ENCODE measurements at regions not wholly inside any gene's neighbourhood (a gene's known extent, or its start where the extent isn't known, plus 50 kb on each side); places are given as distances from the start of the nearest gene placed in this dataset.
"Not testable (repeated sequence)": the region's sequence is repeated elsewhere in the genome, so short reads cannot be mapped to it uniquely, and the experiment has no call there.

DNA sequence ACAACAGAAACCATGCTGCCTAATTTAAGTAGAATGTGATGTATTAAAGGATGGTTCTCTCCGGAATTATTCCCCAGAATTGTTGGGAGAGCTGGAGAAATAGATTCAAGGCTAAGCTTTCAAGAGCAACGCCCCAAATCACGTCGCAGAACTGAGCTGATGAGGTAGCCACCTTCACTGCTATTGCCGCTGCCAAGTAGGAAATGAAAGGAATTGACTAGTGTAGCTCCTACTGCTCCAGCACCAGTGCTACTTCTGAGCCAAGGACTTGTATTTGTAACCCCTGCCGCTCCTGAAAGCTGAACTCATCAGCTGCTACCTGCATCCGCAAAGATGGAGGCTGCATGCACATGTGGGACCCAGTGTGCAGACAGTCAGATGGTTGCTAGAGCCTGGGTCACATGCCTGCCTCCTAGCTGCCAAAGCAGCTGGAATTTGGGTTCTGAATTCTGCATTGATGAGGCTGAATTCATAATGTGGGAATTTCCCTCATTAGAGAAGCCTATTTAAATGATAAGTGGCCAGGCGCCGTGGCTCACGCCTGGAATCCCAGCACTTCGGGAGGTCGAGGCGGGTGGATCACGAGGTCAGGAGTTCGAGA is 173.9 kb downstream of the PDGFRA start:
- DNase-seq (ENCODE audit: insufficient read length, low spot score): no peak
- FAIRE-seq: no peak
- TF ChIP-seq, protein P1, sequence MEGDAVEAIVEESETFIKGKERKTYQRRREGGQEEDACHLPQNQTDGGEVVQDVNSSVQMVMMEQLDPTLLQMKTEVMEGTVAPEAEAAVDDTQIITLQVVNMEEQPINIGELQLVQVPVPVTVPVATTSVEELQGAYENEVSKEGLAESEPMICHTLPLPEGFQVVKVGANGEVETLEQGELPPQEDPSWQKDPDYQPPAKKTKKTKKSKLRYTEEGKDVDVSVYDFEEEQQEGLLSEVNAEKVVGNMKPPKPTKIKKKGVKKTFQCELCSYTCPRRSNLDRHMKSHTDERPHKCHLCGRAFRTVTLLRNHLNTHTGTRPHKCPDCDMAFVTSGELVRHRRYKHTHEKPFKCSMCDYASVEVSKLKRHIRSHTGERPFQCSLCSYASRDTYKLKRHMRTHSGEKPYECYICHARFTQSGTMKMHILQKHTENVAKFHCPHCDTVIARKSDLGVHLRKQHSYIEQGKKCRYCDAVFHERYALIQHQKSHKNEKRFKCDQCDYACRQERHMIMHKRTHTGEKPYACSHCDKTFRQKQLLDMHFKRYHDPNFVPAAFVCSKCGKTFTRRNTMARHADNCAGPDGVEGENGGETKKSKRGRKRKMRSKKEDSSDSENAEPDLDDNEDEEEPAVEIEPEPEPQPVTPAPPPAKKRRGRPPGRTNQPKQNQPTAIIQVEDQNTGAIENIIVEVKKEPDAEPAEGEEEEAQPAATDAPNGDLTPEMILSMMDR (IDR thresholded peaks at IDR 0.05; ENCODE audit: insufficient read depth, missing control alignments): no peak

DNA sequence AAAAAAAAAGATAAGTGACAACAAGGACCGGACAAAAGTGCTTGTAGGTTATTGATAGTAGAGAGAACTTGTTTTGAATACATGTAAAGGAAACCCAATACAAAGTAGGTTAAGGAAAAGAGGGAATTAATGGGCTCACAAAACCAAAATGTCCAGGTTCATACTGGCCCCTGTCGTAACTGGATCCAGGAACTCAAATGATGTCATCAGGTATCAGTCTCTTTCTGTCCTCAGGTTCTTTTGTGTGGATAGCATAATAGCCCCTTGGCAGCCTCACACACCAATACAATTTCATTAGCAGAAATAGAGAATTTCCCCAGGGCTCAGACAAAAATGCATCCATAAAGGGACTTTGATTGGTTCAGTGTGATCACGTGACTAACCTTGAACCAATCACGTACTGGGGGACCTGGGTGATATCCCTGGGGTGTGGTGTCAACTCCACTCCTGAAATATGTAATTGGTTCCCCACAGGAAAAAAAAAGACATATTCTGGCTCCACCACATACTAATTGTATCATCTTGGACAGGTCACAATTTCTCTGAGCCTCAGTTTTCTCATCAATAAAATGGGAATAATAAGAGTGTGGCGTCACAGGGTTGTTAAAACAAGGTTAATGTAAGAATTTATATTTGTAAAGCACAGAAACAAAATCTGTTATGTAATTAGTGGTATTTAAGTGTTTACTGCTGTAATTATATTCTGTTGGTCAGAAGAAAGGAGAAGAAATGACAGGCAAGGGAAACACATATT is 174.8 kb downstream of the PDGFRA start:
- TF ChIP-seq, protein P1 (IDR thresholded peaks at IDR 0.05; ENCODE audit: insufficient read depth, missing control alignments): no peak
- FAIRE-seq: no peak
- DNase-seq (ENCODE audit: insufficient read length, low spot score): no peak

DNA sequence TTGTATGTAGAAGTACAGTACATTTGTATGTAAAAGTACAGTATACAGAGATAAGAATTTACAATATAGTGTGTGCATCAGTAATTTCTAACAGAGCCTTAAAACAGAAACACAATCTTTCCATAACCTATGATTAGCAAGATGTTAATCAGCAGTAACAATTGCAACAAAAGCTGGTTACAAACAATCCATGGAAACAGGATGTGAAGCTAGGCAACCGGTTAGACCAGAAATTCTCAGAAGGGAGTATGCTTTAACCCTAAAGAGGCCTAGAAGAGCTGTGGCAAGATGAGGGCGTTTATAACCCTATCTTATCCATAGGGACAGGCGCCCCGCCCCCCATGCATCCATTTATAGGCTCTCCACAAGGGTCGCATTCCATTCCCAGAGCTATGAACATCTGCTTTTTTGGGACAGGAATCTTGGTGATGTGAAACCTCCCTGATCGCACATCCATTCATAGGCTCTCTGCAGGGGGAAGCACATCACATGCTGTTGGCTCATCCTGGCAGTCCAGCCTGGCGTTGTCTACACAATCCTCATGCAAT is 180.3 kb downstream of the PDGFRA start:
- FAIRE-seq; DNase-seq (ENCODE audit: insufficient read length, low spot score): not testable (repeated sequence)

DNA sequence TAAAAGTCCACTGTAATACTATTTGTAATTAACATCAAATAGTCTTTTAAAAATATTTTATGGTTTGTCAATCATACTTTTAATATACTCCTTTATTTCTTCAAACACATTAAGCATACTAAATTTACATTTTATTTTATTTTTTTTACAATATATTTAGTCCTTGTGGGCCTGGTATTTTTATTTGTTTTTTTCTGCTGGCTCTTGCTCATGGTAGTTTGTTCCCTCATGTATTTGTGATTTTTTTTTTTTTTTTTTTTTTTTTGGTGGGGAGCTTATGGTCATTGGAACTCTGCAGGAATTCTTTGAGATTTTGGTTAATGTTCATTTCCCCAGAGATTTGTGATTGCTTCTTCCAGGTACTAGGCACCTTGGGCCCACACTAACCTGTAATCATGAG is 185.5 kb downstream of the PDGFRA start:
- FAIRE-seq (no peak), DNase-seq (ENCODE audit: insufficient read length, low spot score) (no peak)
- TF ChIP-seq, protein P1 (IDR thresholded peaks at IDR 0.05; ENCODE audit: insufficient read depth, missing control alignments): no peak

DNA sequence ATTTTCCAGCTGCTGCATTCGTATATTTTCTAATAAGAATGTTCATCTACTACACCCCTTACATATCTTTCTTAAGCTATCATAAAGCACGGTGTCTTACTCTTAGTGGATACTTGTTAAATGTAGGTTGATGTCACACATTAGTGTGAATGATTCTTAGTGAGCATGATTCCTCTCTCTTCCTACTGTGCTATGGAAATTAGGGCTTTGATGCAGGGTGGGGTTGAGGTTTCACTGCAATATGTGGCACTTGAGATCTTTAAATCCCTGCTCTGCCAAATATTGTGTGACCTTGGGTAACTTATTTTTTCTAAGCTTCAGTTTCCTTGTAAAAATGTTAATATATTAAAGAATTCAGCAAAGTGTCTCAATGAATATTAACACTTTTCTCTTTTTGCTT is 188.4 kb downstream of the PDGFRA start:
- no peak for DNase-seq (ENCODE audit: insufficient read length, low spot score)
- TF ChIP-seq, protein P1 (IDR thresholded peaks at IDR 0.05; ENCODE audit: insufficient read depth, missing control alignments): no peak
- no peak for FAIRE-seq

DNA sequence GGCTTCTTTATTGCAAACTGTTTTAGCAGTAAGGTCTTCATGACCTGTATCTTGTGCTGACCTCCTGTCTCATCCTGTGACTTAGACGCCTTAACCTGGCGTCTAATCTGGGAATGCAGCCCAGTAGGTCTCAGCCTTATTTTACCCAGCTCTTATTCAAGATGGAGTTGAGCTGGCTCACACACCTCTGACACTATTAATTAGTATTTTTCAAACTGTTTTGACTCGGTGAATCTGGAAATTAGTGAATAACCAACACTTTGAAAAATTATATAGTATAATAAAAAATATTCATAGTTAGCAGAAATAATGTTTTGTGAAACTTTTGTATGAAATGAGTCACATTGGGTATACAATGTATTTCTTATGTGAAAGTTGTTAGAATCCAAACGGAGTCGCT is 189.4 kb downstream of the PDGFRA start:
- DNase-seq (ENCODE audit: insufficient read length, low spot score) (no peak), FAIRE-seq (no peak)
- TF ChIP-seq, protein P1 (IDR thresholded peaks at IDR 0.05; ENCODE audit: insufficient read depth, missing control alignments): no peak

DNA sequence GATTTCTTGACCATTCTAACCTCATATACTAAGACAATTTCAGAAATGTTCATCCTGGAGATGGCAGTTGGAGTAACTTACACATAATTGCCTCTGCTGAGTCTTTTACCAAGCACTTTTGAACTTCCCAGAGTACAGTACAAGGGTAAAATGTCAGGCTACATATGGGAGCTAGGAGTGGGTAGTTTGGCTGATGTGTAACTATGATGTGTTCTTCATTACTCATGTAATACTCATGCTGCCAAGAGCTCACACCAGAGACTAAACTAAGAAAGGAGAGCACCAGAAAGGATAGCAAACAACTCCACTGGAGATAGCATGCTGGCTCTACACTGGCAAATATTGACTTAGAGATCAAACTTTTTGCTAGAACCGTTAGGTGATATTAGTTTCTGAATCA is 194.0 kb downstream of the PDGFRA start:
- TF ChIP-seq, protein P1 (IDR thresholded peaks at IDR 0.05; ENCODE audit: insufficient read depth, missing control alignments): no peak
- FAIRE-seq: no peak

More for the DNA sequence above, 194.0 kb downstream of the PDGFRA start:
- DNase-seq (ENCODE audit: insufficient read length, low spot score): no peak

Measured in D721Med (cell line).